GM23248 (cell line): ENCODE measurements at regions not wholly inside any gene's neighbourhood (a gene's known extent, or its start where the extent isn't known, plus 50 kb on each side); places are given as distances from the start of the nearest gene placed in this dataset.

Experiments
- EZH2 ChIP-seq: fragments of 200-600 bp; sonication (generic); IDR thresholded peaks from 2 replicates; pipeline ENCODE4 v1.6.1; 2018; ENCODE audit warnings: antibody characterized with exemption, mild to moderate bottlenecking; ENCODE audit not compliant: insufficient read depth, poor library complexity, severe bottlenecking
- EZH2phosphoT487 ChIP-seq: fragments of 200-600 bp; sonication (generic); IDR thresholded peaks from 2 replicates; pipeline ENCODE4 v1.6.1; 2018; ENCODE audit warnings: antibody characterized with exemption, moderate library complexity, mild to moderate bottlenecking, low read depth; ENCODE audit not compliant: insufficient read depth

- no peak for TF ChIP-seq EZH2phosphoT487
- no peak for TF ChIP-seq EZH2
These were observed 62.5 kb upstream of the DLK1 start for GRCh38 chr14:100664231-100664630.
